GM18502 (cell line): ENCODE measurements at regions not wholly inside any gene's neighbourhood (a gene's known extent, or its start where the extent isn't known, plus 50 kb on each side); places are given as distances from the start of the nearest gene placed in this dataset.

Experiments
- ATAC-seq: cut with Tn5 transposase; IDR thresholded peaks from one replicate; pipeline ENCODE4 v1.9.1; 2021; ENCODE audit warnings: mild to moderate bottlenecking; ENCODE audit not compliant: unreplicated experiment, poor library complexity

GRCh38 chr13:58032676-58033460 is 401.3 kb downstream of the PCDH17 start:
- no peak for ATAC-seq

- ATAC-seq = no peak
Measured at GRCh38 chr13:58043971-58044370, 412.4 kb downstream of the PCDH17 start.

- ATAC-seq = no peak
Measured at GRCh38 chr13:58048670-58049069, 417.1 kb downstream of the PCDH17 start.

- no peak for ATAC-seq
Measured at GRCh38 chr13:58051396-58051795, 419.9 kb downstream of the PCDH17 start.

GRCh38 chr13:58051807-58052375 is 420.3 kb downstream of the PCDH17 start:
- ATAC-seq = no peak

GRCh38 chr13:58056426-58056825 is 424.9 kb downstream of the PCDH17 start:
- no peak for ATAC-seq

GRCh38 chr13:58059624-58060023 is 428.1 kb downstream of the PCDH17 start:
- ATAC-seq = no peak

- ATAC-seq = no peak
Measured at GRCh38 chr13:58080806-58081205, 449.3 kb downstream of the PCDH17 start.

GRCh38 chr13:58081301-58081820 is 449.8 kb downstream of the PCDH17 start:
- no peak for ATAC-seq

GRCh38 chr13:58083064-58083463 is 451.5 kb downstream of the PCDH17 start:
- no peak for ATAC-seq

- ATAC-seq = no peak
Measured at GRCh38 chr13:58085274-58085673, 453.7 kb downstream of the PCDH17 start.

GRCh38 chr13:58085819-58086218 is 454.3 kb downstream of the PCDH17 start:
- ATAC-seq = no peak

GRCh38 chr13:58087566-58087965 is 456.0 kb downstream of the PCDH17 start:
- no peak for ATAC-seq

- ATAC-seq = no peak
Measured at GRCh38 chr13:58093394-58093793, 461.9 kb downstream of the PCDH17 start.

GRCh38 chr13:58097831-58098230 is 466.3 kb downstream of the PCDH17 start:
- ATAC-seq = no peak

- ATAC-seq = no peak
Measured at GRCh38 chr13:58119351-58119750, 487.8 kb downstream of the PCDH17 start.

- no peak for ATAC-seq
Measured at GRCh38 chr13:58119804-58120203, 488.3 kb downstream of the PCDH17 start.

- no peak for ATAC-seq
Measured at GRCh38 chr13:58126496-58126895, 495.0 kb downstream of the PCDH17 start.

GRCh38 chr13:58134012-58134411 is 502.5 kb downstream of the PCDH17 start:
- no peak for ATAC-seq

- ATAC-seq = no peak
Measured at GRCh38 chr13:58134525-58134924, 503.0 kb downstream of the PCDH17 start.

GRCh38 chr13:58142952-58143351 is 511.4 kb downstream of the PCDH17 start:
- ATAC-seq = no peak

- ATAC-seq = no peak
Measured at GRCh38 chr13:58144616-58145015, 513.1 kb downstream of the PCDH17 start.
